GM12865 (cell line): ENCODE measurements at regions not wholly inside any gene's neighbourhood (a gene's known extent, or its start where the extent isn't known, plus 50 kb on each side); places are given as distances from the start of the nearest gene placed in this dataset.

Experiments used
- DNase-seq: peaks from one replicate; pipeline ENCODE4 v3.0.0; 2010; ENCODE audit warnings: low read depth
- H3K4me3 ChIP-seq: 2 replicates; pipeline ENCODE4 v1.5.1; 2011; ENCODE audit warnings: mild to moderate bottlenecking, low read depth, low read length, control low read depth
- TF ChIP-seq, protein P1 (sequence below): IDR thresholded peaks from 2 replicates; pipeline ENCODE4 v1.5.1; 2011; ENCODE audit warnings: low read length, control low read depth, low read depth, inconsistent platforms; ENCODE audit not compliant: insufficient read depth; ENCODE audit errors: missing control alignments

DNA sequence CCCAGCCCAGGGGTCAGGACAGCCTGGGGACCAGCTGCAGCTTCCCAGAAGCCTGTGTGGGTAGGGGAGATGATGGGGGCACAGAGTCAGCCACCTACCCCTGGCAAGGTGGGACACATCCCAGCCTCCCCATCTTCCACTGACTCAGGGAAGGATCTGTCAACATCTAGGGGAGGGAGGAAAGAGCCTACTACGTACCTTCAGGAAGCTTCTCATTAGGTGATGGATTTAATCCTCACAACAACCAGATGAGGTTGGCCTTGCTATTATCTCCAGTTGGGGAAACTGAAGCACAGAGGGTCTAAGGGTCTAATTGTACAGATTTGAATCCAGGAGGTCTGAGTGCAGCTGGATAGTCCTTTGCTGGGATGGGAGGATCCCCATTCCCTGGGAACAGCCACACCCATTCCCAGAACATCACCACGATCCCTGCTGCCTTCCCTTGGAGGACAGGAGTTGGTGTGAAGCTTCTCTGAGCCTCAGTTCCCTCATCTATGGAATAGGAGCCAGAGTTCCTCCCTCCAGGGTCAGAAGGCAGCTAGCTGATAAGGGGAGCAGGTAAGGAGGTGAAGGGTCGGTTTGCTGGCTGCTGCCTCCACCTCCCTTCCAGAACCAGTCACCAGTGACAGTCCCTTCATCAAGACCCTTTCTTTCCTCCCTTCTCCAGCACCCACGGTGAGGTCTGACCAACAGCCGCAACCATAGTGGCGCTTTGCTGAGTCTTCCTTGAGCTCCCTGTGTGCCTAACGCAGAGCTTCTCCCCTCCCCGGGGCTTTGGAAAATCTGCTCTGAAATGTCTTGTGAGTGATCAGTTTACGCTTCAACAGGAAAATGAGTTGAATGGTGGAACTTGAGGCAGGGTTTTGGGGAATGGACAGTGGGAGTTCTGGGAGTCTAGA is 56.8 kb downstream of the CEBPB start:
- DNase-seq, result no peak
- H3K4me3 ChIP-seq, result no peak overlapping the region
- TF ChIP-seq, protein P1, sequence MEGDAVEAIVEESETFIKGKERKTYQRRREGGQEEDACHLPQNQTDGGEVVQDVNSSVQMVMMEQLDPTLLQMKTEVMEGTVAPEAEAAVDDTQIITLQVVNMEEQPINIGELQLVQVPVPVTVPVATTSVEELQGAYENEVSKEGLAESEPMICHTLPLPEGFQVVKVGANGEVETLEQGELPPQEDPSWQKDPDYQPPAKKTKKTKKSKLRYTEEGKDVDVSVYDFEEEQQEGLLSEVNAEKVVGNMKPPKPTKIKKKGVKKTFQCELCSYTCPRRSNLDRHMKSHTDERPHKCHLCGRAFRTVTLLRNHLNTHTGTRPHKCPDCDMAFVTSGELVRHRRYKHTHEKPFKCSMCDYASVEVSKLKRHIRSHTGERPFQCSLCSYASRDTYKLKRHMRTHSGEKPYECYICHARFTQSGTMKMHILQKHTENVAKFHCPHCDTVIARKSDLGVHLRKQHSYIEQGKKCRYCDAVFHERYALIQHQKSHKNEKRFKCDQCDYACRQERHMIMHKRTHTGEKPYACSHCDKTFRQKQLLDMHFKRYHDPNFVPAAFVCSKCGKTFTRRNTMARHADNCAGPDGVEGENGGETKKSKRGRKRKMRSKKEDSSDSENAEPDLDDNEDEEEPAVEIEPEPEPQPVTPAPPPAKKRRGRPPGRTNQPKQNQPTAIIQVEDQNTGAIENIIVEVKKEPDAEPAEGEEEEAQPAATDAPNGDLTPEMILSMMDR, result no peak

DNA sequence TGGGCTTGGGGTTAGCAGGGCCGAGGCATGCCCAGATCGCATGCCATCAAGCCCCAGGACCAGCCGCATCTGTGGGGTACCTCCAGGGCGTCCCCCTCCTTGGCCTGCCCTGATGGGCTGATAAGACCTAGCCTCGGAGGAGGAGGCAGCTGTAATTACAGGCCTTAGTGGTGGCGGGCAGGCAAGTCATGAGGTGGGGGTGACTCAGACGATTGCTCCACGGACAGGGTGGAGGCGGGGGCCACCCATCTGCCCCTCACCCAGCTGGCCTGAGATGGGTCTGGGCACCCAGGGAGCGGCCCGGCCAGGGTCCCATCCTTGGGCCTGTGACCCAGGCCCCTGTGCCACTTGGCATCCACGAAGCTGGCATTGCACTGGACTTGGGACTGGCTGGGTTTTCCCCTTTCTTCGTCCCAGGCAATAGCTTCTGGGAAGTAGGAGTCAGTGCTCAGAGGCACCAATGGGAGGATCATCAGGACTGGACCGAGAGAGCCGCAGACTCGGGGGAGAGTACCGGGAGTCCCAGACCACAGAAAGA is 57.5 kb downstream of the CEBPB start:
- H3K4me3 ChIP-seq, result no peak overlapping the region
- no peak for DNase-seq
- TF ChIP-seq, protein P1, result no peak

DNA sequence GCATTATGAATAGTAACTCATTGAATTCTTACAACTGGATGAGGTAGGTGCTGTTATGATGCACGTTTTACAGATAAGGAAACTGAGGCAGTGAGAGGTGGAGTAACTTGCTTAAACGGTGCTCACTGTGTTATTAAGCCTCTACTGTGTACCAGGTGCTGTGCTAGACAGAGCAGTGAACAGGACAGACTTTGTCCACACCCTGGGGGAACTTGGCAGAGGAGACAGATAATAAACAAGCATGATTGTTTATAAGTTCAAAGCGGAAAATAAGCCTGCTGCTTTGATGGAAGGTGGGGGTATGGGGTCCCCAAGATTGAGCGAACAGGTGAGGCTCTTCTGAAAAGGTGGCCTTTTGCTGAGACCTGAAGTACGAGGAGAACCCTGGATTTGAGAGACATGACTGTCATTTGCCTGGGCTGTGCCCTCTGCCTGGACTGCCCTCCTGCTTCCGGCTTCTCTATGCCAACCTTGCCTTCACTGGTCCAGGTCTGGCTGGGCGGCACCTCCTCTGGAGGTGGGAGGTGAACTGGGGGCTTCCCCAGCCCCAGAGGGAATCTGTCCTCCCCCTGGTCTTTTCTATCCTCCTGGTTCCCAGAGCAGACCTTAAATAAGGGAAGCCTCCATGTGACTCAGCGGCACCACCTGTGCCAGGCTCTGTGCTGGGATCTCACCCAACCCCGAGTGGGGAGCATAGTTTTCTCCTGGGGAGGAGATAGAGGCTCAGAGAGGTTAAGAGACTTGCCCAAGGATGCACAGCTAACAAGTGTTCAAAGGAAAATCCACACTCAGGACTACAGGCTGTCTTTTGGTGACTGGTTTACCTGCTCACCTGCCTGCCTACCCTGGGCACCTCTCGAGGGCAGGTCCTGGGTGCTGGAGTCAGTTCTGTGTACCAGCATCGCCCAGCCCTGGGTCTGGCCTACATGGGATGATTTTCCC is 59.1 kb downstream of the CEBPB start:
- no peak overlapping the region for H3K4me3 ChIP-seq
- TF ChIP-seq, protein P1, result no peak
- DNase-seq, result no peak

DNA sequence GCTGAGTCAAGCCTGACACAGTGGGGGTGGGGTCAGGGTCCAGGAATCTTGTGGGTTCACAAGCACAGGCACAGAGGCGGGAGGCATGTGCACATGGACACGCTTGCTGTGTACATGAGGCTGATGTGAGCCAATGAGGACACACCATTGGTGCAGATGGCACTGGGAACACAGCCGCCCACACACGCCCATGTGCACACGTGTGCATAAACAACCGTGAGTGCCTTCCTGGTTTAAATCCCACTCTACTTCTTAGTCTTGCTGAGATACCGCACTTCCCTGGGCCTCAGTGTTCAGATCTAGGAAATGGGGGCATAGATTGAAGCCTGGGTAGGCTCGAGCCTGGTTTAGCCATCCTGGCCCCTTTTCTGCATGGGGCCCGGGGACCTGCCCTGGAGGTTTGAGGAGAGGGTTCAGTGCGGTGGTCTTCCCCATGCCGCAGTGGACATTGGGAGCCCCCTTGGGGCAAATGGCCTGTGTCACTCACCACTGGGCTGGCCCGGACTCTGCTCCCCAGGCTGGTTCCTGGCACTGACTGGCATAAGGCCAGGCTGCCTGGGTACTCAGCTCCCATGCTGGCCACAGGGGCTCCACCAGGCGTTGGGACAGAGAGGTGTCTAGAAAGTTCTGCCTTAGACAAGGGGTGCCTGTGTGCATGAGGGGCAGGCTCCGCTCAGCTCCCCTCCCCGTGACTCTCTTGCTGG is 60.2 kb downstream of the CEBPB start:
- TF ChIP-seq, protein P1, result no peak
- no peak overlapping the region for H3K4me3 ChIP-seq
- no peak for DNase-seq

DNA sequence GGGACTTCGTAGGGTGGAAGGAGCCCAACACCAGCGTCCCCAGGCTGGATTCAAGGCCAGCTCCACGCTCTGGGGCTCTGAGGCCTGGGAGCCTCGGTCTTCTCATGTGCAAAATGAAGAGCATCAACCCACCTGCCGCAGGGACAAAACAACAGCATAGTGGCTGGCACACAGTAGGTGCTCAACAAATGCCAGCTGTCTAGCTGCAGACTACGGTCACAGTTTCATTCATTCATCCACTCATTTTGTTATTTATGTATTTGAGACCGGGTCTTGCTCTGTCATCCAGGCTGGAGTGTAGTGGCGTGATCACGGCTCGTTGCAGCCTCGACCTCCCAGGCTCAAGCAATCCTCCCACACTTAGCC is 60.7 kb downstream of the CEBPB start:
- TF ChIP-seq, protein P1, result no peak
- H3K4me3 ChIP-seq, result no peak overlapping the region
- DNase-seq, result no peak

DNA sequence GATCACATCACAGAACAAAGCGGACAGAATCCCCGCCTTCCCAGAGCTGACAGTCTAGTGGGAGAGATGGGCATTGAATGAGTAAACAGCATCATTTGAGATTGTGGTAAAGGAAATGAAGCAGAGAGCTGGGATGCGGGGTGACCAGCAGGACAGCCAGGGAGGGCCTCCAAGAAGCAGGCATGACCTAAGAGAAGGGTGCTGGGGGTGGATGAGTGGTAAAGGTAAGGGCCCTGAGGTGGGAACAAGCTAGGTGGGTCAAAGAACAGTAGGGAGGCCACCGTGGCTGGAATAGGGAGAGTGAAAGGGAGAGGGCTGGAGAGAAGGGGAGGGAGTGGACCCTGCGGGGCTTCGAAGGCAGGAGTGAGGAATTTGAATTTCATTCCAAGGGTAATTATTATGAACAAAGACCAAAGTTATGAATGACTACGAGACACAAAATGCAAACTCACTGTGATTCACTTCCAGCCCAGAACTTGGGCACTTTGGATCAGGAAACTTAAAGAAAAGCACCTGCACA is 61.4 kb downstream of the CEBPB start:
- no peak overlapping the region for H3K4me3 ChIP-seq
- TF ChIP-seq, protein P1, result no peak
- DNase-seq, result no peak
